GM23248 (cell line): ENCODE measurements at regions not wholly inside any gene's neighbourhood (a gene's known extent, or its start where the extent isn't known, plus 50 kb on each side); places are given as distances from the start of the nearest gene placed in this dataset.

Experiments
- DNase-seq: peaks from one replicate; pipeline ENCODE4 v3.0.0-alpha.2; 2015
- H2AFZ ChIP-seq: fragments of 200-600 bp; sonication (generic); 2 replicates; pipeline ENCODE4 v1.6.1; 2016; ENCODE audit warnings: antibody characterized with exemption
- H3F3A ChIP-seq: fragments of 200-600 bp; sonication (generic); 2 replicates; pipeline ENCODE4 v1.6.1; 2016; ENCODE audit warnings: mild to moderate bottlenecking, antibody characterized with exemption, mixed run types; ENCODE audit not compliant: insufficient read depth
- H3K27ac ChIP-seq: fragments of 200-600 bp; sonication (generic); 2 replicates; pipeline ENCODE4 v1.5.1; 2016; ENCODE audit warnings: mild to moderate bottlenecking
- H3K27me3 ChIP-seq: fragments of 200-600 bp; sonication (generic); replicated peaks from 2 replicates; pipeline ENCODE4 v1.6.1; 2016; ENCODE audit warnings: mild to moderate bottlenecking; ENCODE audit not compliant: insufficient read depth
- H3K36me3 ChIP-seq: fragments of 200-600 bp; sonication (generic); 2 replicates; pipeline ENCODE4 v1.6.1; 2016; ENCODE audit warnings: low read depth, mild to moderate bottlenecking
- H3K4me1 ChIP-seq: fragments of 200-600 bp; sonication (generic); 2 replicates; pipeline ENCODE4 v1.6.1; 2016; ENCODE audit warnings: mild to moderate bottlenecking; ENCODE audit not compliant: insufficient read depth
- H3K4me2 ChIP-seq: fragments of 200-600 bp; sonication (generic); one replicate; pipeline ENCODE4 v1.6.1; 2016; ENCODE audit warnings: mild to moderate bottlenecking; ENCODE audit not compliant: unreplicated experiment
- H3K4me3 ChIP-seq: fragments of 200-600 bp; sonication (generic); 2 replicates; pipeline ENCODE4 v1.5.1; 2016; ENCODE audit warnings: mild to moderate bottlenecking
- H3K79me2 ChIP-seq: fragments of 200-600 bp; sonication (generic); 2 replicates; pipeline ENCODE4 v1.6.1; 2016; ENCODE audit warnings: mild to moderate bottlenecking; ENCODE audit not compliant: insufficient read depth
- H3K9ac ChIP-seq: fragments of 200-600 bp; sonication (generic); 2 replicates; pipeline ENCODE4 v1.6.1; 2016; ENCODE audit warnings: mild to moderate bottlenecking
- H3K9me2 ChIP-seq: fragments of 200-600 bp; sonication (generic); 2 replicates; pipeline ENCODE4 v1.6.1; 2016; ENCODE audit warnings: mixed run types, mild to moderate bottlenecking, moderate library complexity; ENCODE audit not compliant: insufficient read depth
- H3K9me3 ChIP-seq: fragments of 200-600 bp; sonication (generic); one replicate; pipeline ENCODE4 v1.6.1; 2017; ENCODE audit warnings: low read depth
- H4K20me1 ChIP-seq: fragments of 200-600 bp; sonication (generic); 2 replicates; pipeline ENCODE4 v1.6.0; 2016; ENCODE audit not compliant: insufficient read depth
- EZH2 ChIP-seq: fragments of 200-600 bp; sonication (generic); IDR thresholded peaks from 2 replicates; pipeline ENCODE4 v1.6.1; 2018; ENCODE audit warnings: antibody characterized with exemption, mild to moderate bottlenecking; ENCODE audit not compliant: insufficient read depth, poor library complexity, severe bottlenecking
- EZH2phosphoT487 ChIP-seq: fragments of 200-600 bp; sonication (generic); IDR thresholded peaks from 2 replicates; pipeline ENCODE4 v1.6.1; 2018; ENCODE audit warnings: antibody characterized with exemption, moderate library complexity, mild to moderate bottlenecking, low read depth; ENCODE audit not compliant: insufficient read depth
- WGBS, 2 experiments: methylation state at CpG; one replicate each; pipeline ENCODE4 v1.1.6; 2015 to 2017; ENCODE audit warnings: low lambda C conversion rate in 2 of 2, low coverage in 1 of 2; ENCODE audit errors: missing lambda C conversion rate in 2 of 2; 5-methylcytosine and 5-hydroxymethylcytosine counted together
- in situ Hi-C: fragments of 300-500 bp; cut with MboI; formaldehyde crosslinking; loops from 2 replicates; pipeline ENCODE4 v1.15.0; 2020

- no peaks in the 10 kb centered on the region for H3F3A ChIP-seq
- no peaks in the 10 kb centered on the region for H3K4me1 ChIP-seq
- DNase-seq = peak; percentile 5
- WGBS, 2 experiments = 19 to 22% methylated on average over 1 of the region's 1 CpG
- no peaks in the 10 kb centered on the region for H3K79me2 ChIP-seq
- H3K4me3 ChIP-seq = no peak overlapping the region
- no peaks in the 10 kb centered on the region for H4K20me1 ChIP-seq
- no peaks in the 10 kb centered on the region for H3K9me2 ChIP-seq
- H3K27me3 ChIP-seq = no peaks in the 10 kb centered on the region
- no peak for TF ChIP-seq EZH2
- H3K4me2 ChIP-seq = no peak overlapping the region
- H3K9me3 ChIP-seq = no peaks in the 10 kb centered on the region
- H2AFZ ChIP-seq = no peak overlapping the region
- H3K9ac ChIP-seq = no peak overlapping the region
- H3K27ac ChIP-seq = no peak overlapping the region
- in situ Hi-C loops = no loop called here
- H3K36me3 ChIP-seq = no peaks in the 10 kb centered on the region
Observed at GRCh38 chr3:154745929-154746328, 315.9 kb upstream of the GPR149 start.

DNA sequence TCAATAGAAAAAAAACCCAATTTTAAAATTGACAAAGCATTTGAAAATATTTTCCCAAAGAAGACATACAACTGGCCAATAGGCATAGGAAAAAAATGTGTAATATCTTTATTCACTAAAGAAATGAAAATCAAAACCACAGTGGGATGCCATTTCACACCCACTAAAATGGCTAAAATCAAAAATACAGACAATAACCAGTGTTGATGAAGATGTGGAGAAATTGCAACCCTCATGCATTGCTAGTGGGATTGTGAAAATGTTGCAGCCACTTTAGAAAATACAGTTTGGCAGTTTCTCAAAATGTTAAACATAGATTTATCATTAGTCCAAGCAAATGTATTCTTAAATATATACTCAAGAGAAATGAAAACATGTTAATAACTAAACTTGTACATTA is 315.1 kb upstream of the GPR149 start:
- Histone ChIP-seq H2AFZ (no peak overlapping the region), H3K79me2 (no peaks in the 10 kb centered on the region), H3K4me1 (no peaks in the 10 kb centered on the region), H4K20me1 (no peaks in the 10 kb centered on the region), H3K4me3 (no peak overlapping the region), H3K9ac (no peak overlapping the region), H3K4me2 (no peak overlapping the region), H3K9me2 (no peaks in the 10 kb centered on the region), H3F3A (no peaks in the 10 kb centered on the region), H3K27me3 (no peaks in the 10 kb centered on the region), H3K9me3 (no peaks in the 10 kb centered on the region), H3K27ac (no peak overlapping the region), H3K36me3 (no peaks in the 10 kb centered on the region)
- no peak for DNase-seq
- TF ChIP-seq EZH2phosphoT487 = no peak
- no peak for TF ChIP-seq EZH2
- in situ Hi-C loops = no loop called here

- no peak overlapping the region for H3K27ac ChIP-seq
- H3K4me3 ChIP-seq = no peak overlapping the region
- H3K9me2 ChIP-seq = no peaks in the 10 kb centered on the region
- H4K20me1 ChIP-seq = no peaks in the 10 kb centered on the region
- no peaks in the 10 kb centered on the region for H3F3A ChIP-seq
- in situ Hi-C loops = no loop called here
- no peak overlapping the region for H2AFZ ChIP-seq
- H3K36me3 ChIP-seq = no peaks in the 10 kb centered on the region
- no peaks in the 10 kb centered on the region for H3K4me1 ChIP-seq
- no peaks in the 10 kb centered on the region for H3K79me2 ChIP-seq
- no peak overlapping the region for H3K4me2 ChIP-seq
- no peak overlapping the region for H3K9ac ChIP-seq
- no peaks in the 10 kb centered on the region for H3K9me3 ChIP-seq
- DNase-seq = no peak
- no peak for TF ChIP-seq EZH2phosphoT487
- TF ChIP-seq EZH2 = no peak
- no peaks in the 10 kb centered on the region for H3K27me3 ChIP-seq
Observed at GRCh38 chr3:154743418-154743817, 313.4 kb upstream of the GPR149 start.

DNA sequence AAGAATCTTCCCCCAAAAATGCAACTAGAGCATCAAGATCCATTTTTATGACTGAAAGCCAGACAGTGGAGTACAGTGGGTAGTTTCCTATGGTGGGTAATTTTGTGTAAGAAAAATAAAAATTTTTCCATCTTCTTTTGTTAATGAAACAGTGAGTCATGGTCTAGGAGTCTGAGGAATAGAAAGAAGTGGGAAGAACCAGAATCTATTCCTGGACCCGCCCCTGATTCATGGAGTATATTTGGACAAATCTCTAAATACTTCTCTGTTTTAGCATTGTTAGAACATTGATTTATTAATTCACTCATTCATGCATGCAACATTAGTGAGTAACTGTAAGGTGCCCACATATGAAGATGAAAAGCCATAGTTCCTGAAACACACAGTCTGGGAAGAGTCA is 304.5 kb upstream of the GPR149 start:
- Histone ChIP-seq H3K9ac (no peak overlapping the region), H3K4me2 (no peak overlapping the region), H3K79me2 (no peaks in the 10 kb centered on the region), H3K4me3 (no peak overlapping the region), H3F3A (no peaks in the 10 kb centered on the region), H3K4me1 (no peaks in the 10 kb centered on the region), H2AFZ (no peak overlapping the region), H3K9me3 (no peaks in the 10 kb centered on the region), H3K9me2 (no peaks in the 10 kb centered on the region), H3K27me3 (no peaks in the 10 kb centered on the region; the same call in 1 of the 2 replicates), H3K36me3 (no peaks in the 10 kb centered on the region), H4K20me1 (no peaks in the 10 kb centered on the region), H3K27ac (no peak overlapping the region)
- 79 to 92% methylated on average over 1 of the region's 1 CpG for WGBS, 2 experiments
- DNase-seq = peak; percentile 1
- TF ChIP-seq EZH2 = no peak
- TF ChIP-seq EZH2phosphoT487 = no peak
- in situ Hi-C loops = no loop called here

GRCh38 chr3:154730186-154730585 is 300.2 kb upstream of the GPR149 start:
- Histone ChIP-seq H3K9me2 (no peaks in the 10 kb centered on the region), H3K79me2 (no peaks in the 10 kb centered on the region), H4K20me1 (no peaks in the 10 kb centered on the region), H3K9me3 (no peaks in the 10 kb centered on the region), H3K9ac (no peak overlapping the region), H3F3A (no peaks in the 10 kb centered on the region), H2AFZ (no peak overlapping the region), H3K4me2 (no peak overlapping the region), H3K4me3 (no peak overlapping the region), H3K36me3 (no peaks in the 10 kb centered on the region), H3K27me3 (no peaks in the 10 kb centered on the region), H3K27ac (no peak overlapping the region), H3K4me1 (no peaks in the 10 kb centered on the region)
- TF ChIP-seq EZH2 = no peak
- no peak for TF ChIP-seq EZH2phosphoT487
- in situ Hi-C loops = no loop called here
- WGBS, 2 experiments = 0 to 7% methylated on average over 1 of the region's 1 CpG
- peak; percentile 1 for DNase-seq
